HCEC 1CT (cell line): ENCODE measurements at regions not wholly inside any gene's neighbourhood (a gene's known extent, or its start where the extent isn't known, plus 50 kb on each side); places are given as distances from the start of the nearest gene placed in this dataset.

Source experiments
- DNase-seq: peaks from one replicate; pipeline ENCODE4 v3.0.0-alpha.2; 2017

DNA sequence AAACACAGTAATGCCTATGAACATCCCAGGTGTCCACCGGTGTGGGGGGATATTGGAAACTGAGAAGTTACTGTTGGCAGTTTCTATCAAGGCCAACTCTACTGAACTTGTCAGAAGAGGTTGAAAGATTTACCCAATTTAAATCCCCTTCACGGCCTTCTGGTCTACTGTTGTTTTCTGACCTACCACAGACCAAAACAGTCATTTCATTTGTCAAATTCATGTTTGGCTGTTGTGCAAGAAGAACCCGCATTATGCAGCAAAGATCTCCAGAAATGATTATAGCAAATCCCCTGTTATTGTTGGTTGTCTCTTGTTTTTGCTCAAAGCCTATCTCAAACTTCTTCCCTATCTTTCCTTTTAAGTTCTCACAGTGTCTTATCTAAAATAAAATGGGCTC lies 73.1 kb upstream of the MAF start:
- no peak for DNase-seq

DNA sequence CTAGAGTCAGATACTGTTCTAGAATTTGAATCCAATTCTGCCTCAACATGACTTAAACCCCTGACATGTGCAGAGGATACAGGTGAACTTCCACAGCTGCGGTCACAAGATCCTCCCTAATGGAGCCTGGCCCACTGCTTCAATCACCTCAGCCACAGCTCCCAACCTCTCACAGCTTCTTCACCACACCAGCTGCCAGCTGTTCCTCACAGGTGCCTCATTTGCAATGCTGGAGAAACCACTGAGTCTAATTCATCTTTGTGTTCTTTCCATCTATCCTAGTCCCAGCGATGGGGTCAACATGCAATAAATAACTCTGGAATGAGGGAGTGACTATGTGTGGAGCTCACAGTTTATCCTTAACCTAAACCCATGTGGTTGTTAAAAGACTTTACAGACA lies 72.0 kb upstream of the MAF start:
- DNase-seq: no peak

DNA sequence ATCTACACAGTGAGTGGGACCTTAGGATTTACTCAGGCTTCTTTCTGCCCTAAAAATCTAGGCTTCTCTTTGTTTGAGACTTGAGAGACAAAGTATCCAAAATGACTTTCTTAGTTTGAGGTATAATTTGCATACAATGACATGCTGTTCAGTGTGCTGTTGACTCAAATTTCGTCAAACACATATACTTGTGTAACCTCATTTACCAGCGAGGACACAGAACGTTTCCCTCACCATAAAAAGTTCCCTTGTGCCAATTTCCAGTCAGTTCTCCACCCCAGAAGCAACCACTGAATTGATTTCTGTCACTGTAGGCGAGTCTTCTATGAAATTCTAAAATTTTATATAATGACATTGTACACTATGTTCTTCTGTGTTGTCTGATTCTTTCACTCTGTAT lies 68.0 kb upstream of the MAF start:
- no peak for DNase-seq

DNA sequence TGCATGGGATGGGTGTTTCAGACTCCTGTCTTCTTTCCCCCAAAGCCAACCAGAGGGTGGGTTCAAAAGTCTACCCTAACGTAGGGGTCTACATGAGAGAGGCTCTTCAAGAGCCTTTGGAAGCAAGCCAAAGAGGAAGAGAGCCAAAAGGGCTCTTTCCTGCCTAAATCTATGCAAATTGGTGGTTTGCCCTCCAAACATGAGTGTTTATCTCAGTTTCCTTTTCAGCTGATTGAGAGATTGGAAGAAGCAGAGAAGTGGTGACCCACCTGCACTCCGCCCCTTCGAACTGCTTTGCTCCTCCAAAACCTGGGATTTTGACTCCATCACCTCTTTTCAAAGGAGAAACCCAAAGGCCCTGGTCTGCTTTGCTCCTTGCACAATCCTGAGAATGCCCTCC lies 65.4 kb upstream of the MAF start:
- DNase-seq: no peak

DNA sequence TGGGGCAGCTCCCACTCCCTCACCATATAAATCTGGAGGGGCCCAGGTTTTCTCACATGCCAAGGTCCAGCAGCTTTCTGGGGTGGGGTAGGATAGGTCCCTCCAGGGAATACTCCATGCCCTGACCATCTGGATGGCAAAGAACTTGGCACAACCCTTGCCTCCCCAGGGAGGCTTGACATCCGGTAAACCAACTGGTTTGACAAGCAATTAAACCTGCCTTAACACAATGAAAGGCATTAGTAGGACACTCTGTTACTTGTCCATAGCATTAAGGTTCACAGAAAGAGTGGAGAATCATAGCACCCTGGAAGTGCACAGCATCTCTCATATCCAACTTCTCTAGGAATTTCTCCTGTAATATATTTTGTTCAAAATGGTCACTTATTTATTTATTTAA lies 63.9 kb upstream of the MAF start:
- DNase-seq: no peak

DNA sequence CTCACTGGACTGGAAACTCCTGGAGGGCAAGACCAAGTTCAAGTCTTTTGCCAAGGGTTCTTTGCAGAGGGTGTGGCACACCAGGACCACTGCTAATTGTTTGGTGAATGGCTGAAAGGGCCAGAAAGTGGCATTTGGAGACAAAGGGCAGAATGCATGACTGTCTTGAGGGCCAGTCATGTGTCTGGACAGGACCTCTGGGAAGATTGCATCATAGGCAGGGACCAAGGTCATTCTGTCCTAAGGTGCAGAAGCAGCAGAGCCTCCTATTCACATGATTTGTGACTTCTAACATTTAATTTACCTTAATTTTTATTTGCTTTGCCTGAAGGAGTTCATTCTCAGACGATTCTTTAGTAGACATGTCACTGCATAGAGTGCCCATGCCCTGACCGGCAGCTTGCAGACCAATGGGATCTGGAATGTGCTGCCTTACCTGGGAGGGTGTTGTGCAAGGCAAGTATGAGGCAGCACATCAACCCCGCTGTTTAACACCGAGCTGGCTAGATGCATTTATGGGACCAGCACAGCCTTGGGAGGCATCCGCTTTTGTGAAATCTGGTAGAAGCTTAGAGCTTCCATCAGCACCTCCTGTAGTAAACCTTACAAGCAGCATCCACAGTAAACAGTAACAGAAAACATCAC lies 62.3 kb upstream of the MAF start:
- DNase-seq: no peak

DNA sequence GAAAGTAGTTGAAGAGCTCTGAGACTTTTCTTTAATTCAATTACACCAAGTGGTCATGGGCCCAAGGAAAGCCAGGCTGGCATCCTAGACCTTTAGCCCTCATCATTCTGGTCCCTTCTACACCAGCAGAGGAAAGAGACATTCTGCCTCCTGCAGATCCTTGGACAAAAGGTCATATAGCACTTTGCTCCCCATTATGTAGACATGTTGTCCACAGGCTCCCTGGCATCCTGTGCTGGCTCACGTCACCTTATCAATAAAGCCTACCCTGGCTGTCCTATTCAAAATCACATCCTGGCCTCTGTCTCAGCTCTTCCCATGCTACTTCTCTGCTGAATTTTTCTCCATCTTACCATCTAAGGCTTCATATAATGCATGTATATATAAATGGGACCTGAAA lies 61.6 kb upstream of the MAF start:
- DNase-seq: no peak

DNA sequence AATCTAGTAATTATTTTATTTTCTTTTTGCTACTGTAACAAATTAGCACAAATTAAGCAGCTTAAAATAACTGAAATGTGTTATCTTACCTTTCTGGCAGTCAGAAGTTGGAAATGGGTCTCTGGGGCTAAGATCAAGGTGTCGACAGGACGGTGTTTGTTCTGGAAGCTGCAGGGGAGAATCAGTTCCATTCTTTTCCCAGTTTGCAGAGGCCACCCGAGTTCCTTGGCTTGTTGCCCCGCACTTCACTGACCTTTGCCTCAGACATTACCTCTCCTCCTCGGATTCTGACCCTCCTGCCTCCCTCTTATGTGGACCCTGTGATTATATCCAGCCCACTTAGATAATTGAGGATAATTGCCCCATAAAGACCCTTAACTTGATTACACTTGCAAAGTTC lies 61.0 kb upstream of the MAF start:
- DNase-seq: no peak

DNA sequence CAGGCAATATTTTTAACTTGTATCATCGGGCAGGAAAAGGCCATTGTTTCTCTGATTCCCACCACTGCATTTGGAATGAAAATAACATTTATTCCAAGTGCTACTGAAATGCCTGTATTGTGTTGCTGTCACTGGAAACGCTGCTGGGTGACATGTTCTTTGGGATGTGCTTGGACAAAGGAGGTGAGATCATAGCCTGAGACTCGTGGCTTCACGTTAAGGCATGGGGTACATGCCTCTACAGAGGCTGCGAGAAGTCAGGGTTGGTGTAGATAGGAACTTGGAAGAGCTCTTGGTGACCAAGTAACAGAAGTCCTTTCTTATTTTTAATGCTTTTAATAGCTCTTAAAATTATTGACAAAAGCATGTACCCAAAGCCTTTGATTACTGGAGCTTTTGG lies 58.8 kb upstream of the MAF start:
- no peak for DNase-seq

DNA sequence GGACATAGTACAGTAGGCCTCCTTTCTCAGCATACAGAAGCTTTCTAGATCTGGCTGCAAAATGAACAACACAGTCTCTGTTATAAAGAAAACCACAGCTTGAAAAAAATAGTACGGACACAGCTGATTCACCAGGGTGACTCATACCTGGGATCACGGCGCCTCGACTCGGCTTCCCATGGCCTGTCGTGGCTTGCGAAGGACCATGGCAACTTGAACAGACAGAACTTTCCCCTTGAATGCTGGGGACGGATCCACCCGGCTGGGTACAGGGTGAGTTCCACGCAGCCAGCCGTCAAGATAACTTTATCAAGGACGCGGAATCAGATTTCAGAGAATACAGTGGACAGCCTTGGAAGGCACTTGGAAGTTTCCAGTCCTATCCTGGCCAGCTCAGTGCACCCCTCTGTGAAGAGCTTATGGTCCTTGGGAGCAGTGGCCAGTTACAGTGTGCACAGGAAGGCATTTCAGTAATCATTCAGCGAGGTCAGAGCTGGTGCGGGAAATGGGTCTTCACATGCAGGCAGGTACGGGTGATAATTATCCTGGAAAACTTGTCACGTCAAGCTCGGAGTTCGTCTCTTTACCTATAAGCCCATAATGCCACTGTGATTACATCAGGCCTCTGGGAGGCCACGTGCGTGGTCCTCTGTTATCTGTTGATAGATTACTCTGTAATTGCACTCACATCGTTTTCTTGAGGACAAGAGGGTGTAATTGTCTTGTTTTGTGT lies 57.9 kb upstream of the MAF start:
- no peak for DNase-seq

DNA sequence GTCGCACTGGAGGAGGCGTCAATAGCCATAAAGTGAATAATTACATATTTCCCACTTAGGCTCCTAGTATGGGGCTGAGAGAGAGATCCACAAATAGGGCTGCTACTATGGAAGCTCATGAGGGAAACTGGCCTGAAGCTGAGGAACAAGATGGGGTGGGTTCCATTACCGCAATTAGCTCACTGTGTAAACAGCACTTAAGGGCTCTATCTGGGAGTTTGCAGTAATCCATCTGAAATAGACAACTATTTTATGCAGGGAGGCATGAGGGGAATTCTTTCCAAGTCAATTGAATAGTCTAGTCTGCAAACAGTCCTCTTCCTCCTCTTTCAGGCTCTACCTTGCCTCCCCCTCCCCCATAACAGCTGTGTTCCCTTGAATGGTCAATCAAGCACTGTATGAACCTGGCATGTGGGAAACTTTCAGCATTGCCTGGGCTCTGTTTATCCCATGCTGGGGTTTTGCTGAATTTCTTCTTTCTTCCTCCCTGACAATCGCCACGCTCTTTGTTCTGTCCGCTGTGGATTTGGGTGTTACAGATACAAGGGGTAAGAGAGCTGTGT lies 56.1 kb upstream of the MAF start:
- DNase-seq: no peak

DNA sequence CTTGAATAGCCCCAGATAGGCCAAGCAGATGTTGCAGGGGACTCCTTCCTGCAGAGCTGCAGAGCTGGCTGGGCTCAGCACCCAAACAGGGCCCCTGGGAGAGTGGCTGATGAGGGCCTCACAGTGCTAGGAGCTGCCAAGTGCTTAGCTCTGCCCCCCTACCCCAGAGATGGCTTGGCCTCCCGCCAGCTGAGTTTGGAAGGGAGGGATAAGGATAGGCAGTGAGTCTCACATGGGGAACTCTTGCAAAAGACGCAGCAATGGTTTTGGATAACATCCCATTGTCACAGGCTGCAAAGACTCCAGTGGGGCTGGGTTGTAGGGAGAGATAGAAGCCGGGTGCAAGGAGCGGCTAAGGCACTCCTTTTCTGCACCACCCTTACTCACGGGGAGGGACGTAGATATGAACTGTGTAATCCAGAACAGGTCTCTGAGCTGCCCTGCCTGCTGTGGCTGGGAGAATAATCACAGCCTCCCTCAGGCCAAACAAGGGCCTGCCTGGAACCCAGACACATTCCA lies 52.9 kb upstream of the MAF start:
- no peak for DNase-seq

DNA sequence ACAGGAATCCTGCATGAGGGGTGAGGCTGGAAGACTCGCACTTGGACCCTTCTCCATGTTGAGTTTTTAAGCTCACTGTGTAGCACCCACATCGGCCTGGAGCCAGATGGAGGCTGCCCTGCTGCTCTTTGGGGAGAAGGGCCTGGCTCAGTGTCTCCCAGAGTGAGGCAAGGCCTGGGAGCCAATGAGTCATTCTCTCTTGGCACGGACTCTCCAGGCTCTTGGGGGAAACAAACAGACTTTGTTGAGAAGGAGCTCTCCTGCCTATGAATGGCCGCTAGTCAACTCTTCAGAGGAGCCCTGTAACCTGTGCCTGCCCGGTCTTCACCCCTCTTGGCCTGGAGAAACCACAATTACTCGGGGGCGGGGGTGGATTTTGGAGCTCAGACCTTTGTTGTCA lies 50.8 kb upstream of the MAF start:
- no peak for DNase-seq
